ENCODE measurements at regions not wholly inside any gene's neighbourhood (a gene's known extent, or its start where the extent isn't known, plus 50 kb on each side); places are given as distances from the start of the nearest gene placed in this dataset.

GRCh38 chr3:144390786-144391185, 419.2 kb downstream of the DIPK2A start:
- Histone ChIP-seq H3K27ac (ENCODE audit: insufficient read depth, low read length) (no peak overlapping the region), H3K4me2 (ENCODE audit: extremely low read depth, insufficient read depth, low read length) (no peak overlapping the region), H3K4me3 (replicated peaks in 1 of 4; ENCODE audit: control extremely low read depth in 1 of 4, insufficient read depth in 1 of 4, low read depth in 3 of 4, low read length in 4 of 4) (no peak overlapping the region), H2AFZ (ENCODE audit: low read length) (no peak overlapping the region), H3K36me3 (ENCODE audit: control insufficient read depth, insufficient read depth, low read length) (no peaks in the 10 kb centered on the region), H3K9ac (ENCODE audit: insufficient read depth, low read length) (no peak overlapping the region), H4K20me1 (ENCODE audit: control insufficient read depth, extremely low read depth, insufficient read depth, low read length) (no peaks in the 10 kb centered on the region), H3K27me3 (ENCODE audit: control insufficient read depth, insufficient read depth, low read length) (no peaks in the 10 kb centered on the region), H3K4me1 (ENCODE audit: control insufficient read depth, extremely low read depth, insufficient read depth, low read length) (no peaks in the 10 kb centered on the region), H3K79me2 (ENCODE audit: control insufficient read depth, insufficient read depth, low read length) (no peaks in the 10 kb centered on the region), H3K9me3 (ENCODE audit: control insufficient read depth, insufficient read depth, low read depth, low read length) (no peaks in the 10 kb centered on the region)
- DNase-seq (ENCODE audit: low read depth in 2 of 2) = no peak
- no peak for TF ChIP-seq EZH2 (IDR thresholded peaks at IDR 0.05; ENCODE audit: low read length, missing control alignments)

- H3K79me2 ChIP-seq (ENCODE audit: control insufficient read depth, insufficient read depth, low read length) = no peaks in the 10 kb centered on the region
- TF ChIP-seq EZH2 (IDR thresholded peaks at IDR 0.05; ENCODE audit: low read length, missing control alignments) (no peak), CTCF (conservative IDR thresholded peaks at IDR 0.05 in 1 of 2, IDR thresholded peaks at IDR 0.05 in 1 of 2; ENCODE audit: low read depth in 1 of 2, low read length in 2 of 2) (no peak)
Measured at GRCh38 chr3:144391236-144391635, 419.6 kb downstream of the DIPK2A start.

GRCh38 chr3:144394032-144394431, 422.4 kb downstream of the DIPK2A start:
- Histone ChIP-seq H3K4me3 (replicated peaks in 1 of 4; ENCODE audit: control extremely low read depth in 1 of 4, insufficient read depth in 1 of 4, low read depth in 3 of 4, low read length in 4 of 4) (no peak overlapping the region), H3K27me3 (ENCODE audit: control insufficient read depth, insufficient read depth, low read length) (no peaks in the 10 kb centered on the region), H3K79me2 (ENCODE audit: control insufficient read depth, insufficient read depth, low read length) (no peaks in the 10 kb centered on the region), H3K4me1 (ENCODE audit: control insufficient read depth, extremely low read depth, insufficient read depth, low read length) (no peaks in the 10 kb centered on the region), H3K4me2 (ENCODE audit: extremely low read depth, insufficient read depth, low read length) (no peak overlapping the region), H3K36me3 (ENCODE audit: control insufficient read depth, insufficient read depth, low read length) (no peaks in the 10 kb centered on the region), H3K9me3 (ENCODE audit: control insufficient read depth, insufficient read depth, low read depth, low read length) (no peaks in the 10 kb centered on the region), H3K27ac (ENCODE audit: insufficient read depth, low read length) (no peak overlapping the region), H3K9ac (ENCODE audit: insufficient read depth, low read length) (no peak overlapping the region), H4K20me1 (ENCODE audit: control insufficient read depth, extremely low read depth, insufficient read depth, low read length) (no peaks in the 10 kb centered on the region), H2AFZ (ENCODE audit: low read length) (no peak overlapping the region)
- TF ChIP-seq CTCF (conservative IDR thresholded peaks at IDR 0.05 in 1 of 2, IDR thresholded peaks at IDR 0.05 in 1 of 2; ENCODE audit: low read depth in 1 of 2, low read length in 2 of 2) (no peak), EZH2 (IDR thresholded peaks at IDR 0.05; ENCODE audit: low read length, missing control alignments) (no peak)
- peak; percentile 8 to 17 for DNase-seq (ENCODE audit: low read depth in 2 of 2)

More at GRCh38 chr3:144391236-144391635, 419.6 kb downstream of the DIPK2A start:
- DNase-seq (ENCODE audit: low read depth in 2 of 2) = no peak
- Histone ChIP-seq H4K20me1 (ENCODE audit: control insufficient read depth, extremely low read depth, insufficient read depth, low read length) (no peaks in the 10 kb centered on the region), H3K4me2 (ENCODE audit: extremely low read depth, insufficient read depth, low read length) (no peak overlapping the region), H3K36me3 (ENCODE audit: control insufficient read depth, insufficient read depth, low read length) (no peaks in the 10 kb centered on the region), H3K27me3 (ENCODE audit: control insufficient read depth, insufficient read depth, low read length) (no peaks in the 10 kb centered on the region), H3K4me3 (replicated peaks in 1 of 4; ENCODE audit: control extremely low read depth in 1 of 4, insufficient read depth in 1 of 4, low read depth in 3 of 4, low read length in 4 of 4) (no peak overlapping the region), H3K9me3 (ENCODE audit: control insufficient read depth, insufficient read depth, low read depth, low read length) (no peaks in the 10 kb centered on the region), H3K4me1 (ENCODE audit: control insufficient read depth, extremely low read depth, insufficient read depth, low read length) (no peaks in the 10 kb centered on the region), H3K9ac (ENCODE audit: insufficient read depth, low read length) (no peak overlapping the region), H3K27ac (ENCODE audit: insufficient read depth, low read length) (no peak overlapping the region), H2AFZ (ENCODE audit: low read length) (no peak overlapping the region)
